ENCODE measurements at regions not wholly inside any gene's neighbourhood (a gene's known extent, or its start where the extent isn't known, plus 50 kb on each side); places are given as distances from the start of the nearest gene placed in this dataset.

- H3K27ac Mint-ChIP-seq: no peak overlapping the region
- WGBS (ENCODE audit: insufficient coverage): 100% methylated on average over 3 of the region's 5 CpGs
- H3K9ac ChIP-seq (ENCODE audit: low read length): no peak overlapping the region
- peaks cover 1% of the 10 kb centered on the region for H3K4me1 Mint-ChIP-seq
- H3K27me3 Mint-ChIP-seq: no peaks in the 10 kb centered on the region
- H3K36me3 ChIP-seq (replicated peaks in 1 of 2; ENCODE audit: control extremely low read depth in 1 of 2, control insufficient read depth in 1 of 2, extremely low read depth in 1 of 2, insufficient read depth in 2 of 2, low read length in 1 of 2): no peaks in the 10 kb centered on the region
- TF ChIP-seq CTCF (IDR thresholded peaks at IDR 0.05) (no peak), EZH2 (IDR thresholded peaks at IDR 0.05; ENCODE audit: borderline replicate concordance, insufficient read depth, low read depth, low read length, poor library complexity, severe bottlenecking) (no peak)
- H3K4me2 ChIP-seq (replicated peaks; ENCODE audit: low read depth, low read length, poor library complexity, severe bottlenecking): no peak overlapping the region
- no peaks in the 10 kb centered on the region for H3K79me2 ChIP-seq (ENCODE audit: control insufficient read depth, insufficient read depth, low read length)
- no peak for DNase-seq
- no peak overlapping the region for H3K4me3 ChIP-seq (ENCODE audit: control extremely low read depth in 1 of 5, extremely low read depth in 1 of 5, insufficient read depth in 1 of 5, low read depth in 2 of 5, low read length in 4 of 5)
- H3K27me3 ChIP-seq (replicated peaks in 1 of 4; ENCODE audit: control extremely low read depth in 1 of 4, control insufficient read depth in 3 of 4, insufficient read depth in 4 of 4, low read length in 3 of 4): no peaks in the 10 kb centered on the region
- ChIA-PET CTCF (no interaction called here), POLR2A (no interaction called here)
- no peaks in the 10 kb centered on the region for H3K4me1 ChIP-seq (ENCODE audit: control insufficient read depth in 2 of 2, insufficient read depth in 2 of 2, low read length in 2 of 2)
- H3K9me3 ChIP-seq (ENCODE audit: control extremely low read depth in 1 of 3, control insufficient read depth in 2 of 3, insufficient read depth in 1 of 3, low read length in 2 of 3): no peaks in the 10 kb centered on the region
- H3K9me3 Mint-ChIP-seq (ENCODE audit: insufficient read depth): no peaks in the 10 kb centered on the region
- H3K27ac ChIP-seq (ENCODE audit: low read length in 2 of 2): no peak overlapping the region
- H3K4me3 Mint-ChIP-seq: no peak overlapping the region
- ATAC-seq (ENCODE audit: low read depth): no peak
- intact Hi-C loops (cut with micrococcal nuclease): no loop called here
- H4K20me1 ChIP-seq (ENCODE audit: control insufficient read depth, insufficient read depth, low read length, poor library complexity, severe bottlenecking): no peaks in the 10 kb centered on the region
- H2AFZ ChIP-seq (ENCODE audit: insufficient read depth, low read depth, low read length, poor library complexity, severe bottlenecking): no peak overlapping the region
Measured at GRCh38 chr6:131348572-131348971, 213.3 kb downstream of the AKAP7 start.

GRCh38 chr6:131349199-131349598 is 213.9 kb downstream of the AKAP7 start:
- no peaks in the 10 kb centered on the region for H3K9me3 Mint-ChIP-seq (ENCODE audit: insufficient read depth)
- H3K4me3 Mint-ChIP-seq: no peak overlapping the region
- no peak overlapping the region for H2AFZ ChIP-seq (ENCODE audit: insufficient read depth, low read depth, low read length, poor library complexity, severe bottlenecking)
- H3K79me2 ChIP-seq (ENCODE audit: control insufficient read depth, insufficient read depth, low read length): no peaks in the 10 kb centered on the region
- no peak overlapping the region for H3K9ac ChIP-seq (ENCODE audit: low read length)
- TF ChIP-seq CTCF (IDR thresholded peaks at IDR 0.05) (no peak), EZH2 (IDR thresholded peaks at IDR 0.05; ENCODE audit: borderline replicate concordance, insufficient read depth, low read depth, low read length, poor library complexity, severe bottlenecking) (no peak)
- H3K27ac ChIP-seq (ENCODE audit: low read length in 2 of 2): no peak overlapping the region
- no peak overlapping the region for H3K27ac Mint-ChIP-seq
- ChIA-PET POLR2A (no interaction called here), CTCF (no interaction called here)
- H3K4me3 ChIP-seq (ENCODE audit: control extremely low read depth in 1 of 5, extremely low read depth in 1 of 5, insufficient read depth in 1 of 5, low read depth in 2 of 5, low read length in 4 of 5): no peak overlapping the region
- H3K4me1 ChIP-seq (ENCODE audit: control insufficient read depth in 2 of 2, insufficient read depth in 2 of 2, low read length in 2 of 2): no peaks in the 10 kb centered on the region
- ATAC-seq (ENCODE audit: low read depth) (no peak), DNase-seq (no peak)
- no peaks in the 10 kb centered on the region for H3K36me3 ChIP-seq (replicated peaks in 1 of 2; ENCODE audit: control extremely low read depth in 1 of 2, control insufficient read depth in 1 of 2, extremely low read depth in 1 of 2, insufficient read depth in 2 of 2, low read length in 1 of 2)
- WGBS (ENCODE audit: insufficient coverage): no CpG with 5 or more reads among the region's 1 CpG
- H3K4me1 Mint-ChIP-seq: peaks cover 3% of the 10 kb centered on the region
- no peaks in the 10 kb centered on the region for H3K27me3 Mint-ChIP-seq
- no peaks in the 10 kb centered on the region for H3K27me3 ChIP-seq (replicated peaks in 1 of 4; ENCODE audit: control extremely low read depth in 1 of 4, control insufficient read depth in 3 of 4, insufficient read depth in 4 of 4, low read length in 3 of 4)
- H3K9me3 ChIP-seq (ENCODE audit: control extremely low read depth in 1 of 3, control insufficient read depth in 2 of 3, insufficient read depth in 1 of 3, low read length in 2 of 3): no peaks in the 10 kb centered on the region
- H4K20me1 ChIP-seq (ENCODE audit: control insufficient read depth, insufficient read depth, low read length, poor library complexity, severe bottlenecking): no peaks in the 10 kb centered on the region
- intact Hi-C loops (cut with micrococcal nuclease): no loop called here
- no peak overlapping the region for H3K4me2 ChIP-seq (replicated peaks; ENCODE audit: low read depth, low read length, poor library complexity, severe bottlenecking)

Measured in B cell (primary cell).